WI38 (cell line): ENCODE measurements at regions not wholly inside any gene's neighbourhood (a gene's known extent, or its start where the extent isn't known, plus 50 kb on each side); places are given as distances from the start of the nearest gene placed in this dataset.

Source experiments
- H3K4me3 ChIP-seq: 2 replicates; pipeline ENCODE4 v1.5.1; 2011; ENCODE audit warnings: low read depth, mild to moderate bottlenecking, control low read depth, low read length
- TF ChIP-seq, protein P1 (sequence below): IDR thresholded peaks from 2 replicates; pipeline ENCODE4 v1.5.1; 2012; ENCODE audit warnings: low read depth, mild to moderate bottlenecking, control low read depth, low read length

GRCh38 chr6:164016056-164016455, 601.5 kb downstream of the QKI start:
- no peak overlapping the region for H3K4me3 ChIP-seq
- TF ChIP-seq, protein P1, sequence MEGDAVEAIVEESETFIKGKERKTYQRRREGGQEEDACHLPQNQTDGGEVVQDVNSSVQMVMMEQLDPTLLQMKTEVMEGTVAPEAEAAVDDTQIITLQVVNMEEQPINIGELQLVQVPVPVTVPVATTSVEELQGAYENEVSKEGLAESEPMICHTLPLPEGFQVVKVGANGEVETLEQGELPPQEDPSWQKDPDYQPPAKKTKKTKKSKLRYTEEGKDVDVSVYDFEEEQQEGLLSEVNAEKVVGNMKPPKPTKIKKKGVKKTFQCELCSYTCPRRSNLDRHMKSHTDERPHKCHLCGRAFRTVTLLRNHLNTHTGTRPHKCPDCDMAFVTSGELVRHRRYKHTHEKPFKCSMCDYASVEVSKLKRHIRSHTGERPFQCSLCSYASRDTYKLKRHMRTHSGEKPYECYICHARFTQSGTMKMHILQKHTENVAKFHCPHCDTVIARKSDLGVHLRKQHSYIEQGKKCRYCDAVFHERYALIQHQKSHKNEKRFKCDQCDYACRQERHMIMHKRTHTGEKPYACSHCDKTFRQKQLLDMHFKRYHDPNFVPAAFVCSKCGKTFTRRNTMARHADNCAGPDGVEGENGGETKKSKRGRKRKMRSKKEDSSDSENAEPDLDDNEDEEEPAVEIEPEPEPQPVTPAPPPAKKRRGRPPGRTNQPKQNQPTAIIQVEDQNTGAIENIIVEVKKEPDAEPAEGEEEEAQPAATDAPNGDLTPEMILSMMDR, result no peak

DNA sequence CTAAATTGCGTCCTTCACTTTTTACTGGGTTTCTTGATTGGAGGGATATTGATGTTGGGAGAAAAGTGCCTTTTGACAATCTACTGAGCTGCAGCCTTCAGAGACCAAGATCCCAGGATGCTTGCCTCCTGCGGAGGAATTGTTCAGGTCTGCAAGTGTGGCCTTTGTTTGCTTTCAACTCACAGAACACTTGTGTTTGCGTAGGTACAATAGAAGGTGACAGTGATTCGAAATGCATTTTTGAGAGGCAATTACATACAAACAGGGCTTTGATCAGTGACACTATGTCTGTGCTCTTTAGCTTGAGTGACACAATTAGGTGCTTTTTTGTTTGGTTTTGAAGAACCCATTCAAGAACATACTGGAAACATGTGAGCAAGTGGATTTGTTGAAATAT, 600.6 kb downstream of the QKI start:
- TF ChIP-seq, protein P1, result no peak
- no peak overlapping the region for H3K4me3 ChIP-seq

DNA sequence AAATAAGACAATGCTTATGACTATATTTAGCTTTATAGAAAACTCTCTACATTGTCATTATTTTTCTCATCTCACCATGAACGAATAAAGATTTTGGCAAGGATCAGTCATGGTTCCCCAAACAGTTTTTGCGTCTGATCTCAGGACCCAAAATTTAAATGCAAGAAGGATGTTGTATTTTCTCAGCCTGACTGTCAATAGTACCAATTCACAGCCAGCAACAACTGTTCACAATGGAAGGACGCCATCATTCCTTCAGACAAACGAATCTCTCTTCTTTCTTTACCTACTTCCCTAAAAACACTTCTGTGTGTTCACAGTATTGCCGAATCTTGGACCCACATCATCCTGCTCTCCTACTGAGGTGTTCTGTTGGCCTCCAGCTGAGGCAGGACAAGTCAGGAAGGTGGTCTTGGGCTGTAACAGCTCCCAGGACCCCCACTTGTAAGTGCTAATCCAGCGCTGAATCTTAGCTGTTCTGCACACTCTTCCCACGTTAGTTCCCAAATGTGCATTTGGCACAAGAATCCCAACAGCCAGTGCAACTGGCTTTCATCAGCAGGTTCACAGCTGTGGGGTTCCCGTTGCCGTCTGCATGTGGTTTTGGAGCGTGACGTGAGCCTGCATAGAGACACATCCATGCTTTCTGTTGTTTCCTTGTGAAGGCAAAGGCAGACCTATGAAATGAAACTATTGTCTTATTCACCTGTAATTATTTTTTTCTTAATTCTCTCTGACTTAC, 600.0 kb downstream of the QKI start:
- TF ChIP-seq, protein P1, result no peak
- H3K4me3 ChIP-seq, result no peak overlapping the region

- H3K4me3 ChIP-seq, result no peak overlapping the region
- TF ChIP-seq, protein P1, result no peak
These were observed 599.1 kb downstream of the QKI start for GRCh38 chr6:164013480-164014208.

- no peak overlapping the region for H3K4me3 ChIP-seq
- TF ChIP-seq, protein P1, result no peak
These were observed 596.8 kb downstream of the QKI start for GRCh38 chr6:164011321-164011720.

DNA sequence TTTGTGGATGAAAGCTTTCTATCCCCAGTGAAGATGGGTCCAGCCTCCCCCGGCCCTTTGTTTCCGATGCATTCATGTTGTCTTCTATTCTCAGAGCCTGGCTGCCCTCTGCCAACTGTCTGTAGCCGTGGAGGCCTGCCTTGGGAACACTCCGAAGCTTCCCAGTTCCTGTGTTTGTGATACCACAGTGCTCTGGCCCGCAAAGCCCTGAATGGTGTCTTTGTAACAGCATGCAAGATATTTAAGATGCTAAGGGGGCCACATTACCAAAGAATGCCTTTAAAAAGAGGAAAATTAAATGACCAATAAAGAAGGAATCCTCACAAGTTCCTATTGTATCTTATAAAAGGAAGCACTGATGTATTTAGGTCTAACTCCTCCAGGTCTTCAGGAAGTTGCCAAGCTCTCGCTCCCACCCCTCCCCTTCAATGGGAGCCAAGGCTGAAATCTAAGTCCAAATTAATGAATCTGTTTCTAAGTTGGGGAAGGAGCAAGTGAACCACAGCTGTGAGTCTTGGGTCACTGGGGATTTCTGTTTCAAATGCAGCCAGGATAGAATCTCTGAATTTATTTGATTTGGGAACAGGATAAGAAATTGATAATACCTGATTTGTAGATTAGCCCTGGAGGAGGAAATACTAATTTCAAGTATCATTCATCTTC, 596.1 kb downstream of the QKI start:
- H3K4me3 ChIP-seq, result no peak overlapping the region
- TF ChIP-seq, protein P1, result no peak

DNA sequence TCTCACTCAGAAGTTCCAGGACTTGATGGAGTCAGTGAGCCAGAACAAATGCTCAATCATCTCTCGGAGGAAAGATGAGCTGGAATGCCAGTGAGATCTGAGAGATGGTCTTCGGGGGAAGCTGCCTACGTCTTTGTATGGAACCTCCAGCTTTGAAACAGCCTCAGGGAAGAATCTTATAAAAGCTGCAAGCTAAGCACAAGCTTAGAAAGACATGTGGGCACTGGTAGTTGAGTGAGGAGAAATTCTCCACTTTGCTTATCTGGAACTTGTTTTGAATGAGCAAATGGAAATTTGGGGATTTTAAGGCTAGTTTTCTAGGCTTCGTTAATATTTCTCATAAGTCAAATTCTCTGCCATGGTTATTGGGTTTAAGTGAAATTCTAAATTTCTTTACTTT, 594.4 kb downstream of the QKI start:
- TF ChIP-seq, protein P1, result no peak
- no peak overlapping the region for H3K4me3 ChIP-seq
